ENCODE measurements at regions not wholly inside any gene's neighbourhood (a gene's known extent, or its start where the extent isn't known, plus 50 kb on each side); places are given as distances from the start of the nearest gene placed in this dataset.
"Not testable (repeated sequence)": the region's sequence is repeated elsewhere in the genome, so short reads cannot be mapped to it uniquely, and the experiment has no call there.

DNA sequence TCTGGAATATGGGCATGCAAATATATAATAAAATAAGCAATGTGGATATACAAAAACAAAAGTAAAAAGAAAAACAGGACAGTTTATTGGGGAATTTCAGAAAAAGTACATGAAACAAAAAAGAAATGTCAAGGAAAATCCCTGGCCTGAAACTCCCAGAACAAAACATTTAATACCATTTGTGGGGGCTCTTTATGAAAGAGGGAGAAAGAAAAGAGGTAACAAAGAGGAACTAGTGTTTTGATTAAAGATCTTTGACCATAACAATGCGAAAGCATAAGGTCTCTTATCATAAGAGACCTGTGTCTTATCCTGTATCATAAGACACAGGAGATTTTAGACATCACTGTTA is 88.6 kb upstream of the ARID1B start:
- DNase-seq (ENCODE audit: low spot score): no peak

DNA sequence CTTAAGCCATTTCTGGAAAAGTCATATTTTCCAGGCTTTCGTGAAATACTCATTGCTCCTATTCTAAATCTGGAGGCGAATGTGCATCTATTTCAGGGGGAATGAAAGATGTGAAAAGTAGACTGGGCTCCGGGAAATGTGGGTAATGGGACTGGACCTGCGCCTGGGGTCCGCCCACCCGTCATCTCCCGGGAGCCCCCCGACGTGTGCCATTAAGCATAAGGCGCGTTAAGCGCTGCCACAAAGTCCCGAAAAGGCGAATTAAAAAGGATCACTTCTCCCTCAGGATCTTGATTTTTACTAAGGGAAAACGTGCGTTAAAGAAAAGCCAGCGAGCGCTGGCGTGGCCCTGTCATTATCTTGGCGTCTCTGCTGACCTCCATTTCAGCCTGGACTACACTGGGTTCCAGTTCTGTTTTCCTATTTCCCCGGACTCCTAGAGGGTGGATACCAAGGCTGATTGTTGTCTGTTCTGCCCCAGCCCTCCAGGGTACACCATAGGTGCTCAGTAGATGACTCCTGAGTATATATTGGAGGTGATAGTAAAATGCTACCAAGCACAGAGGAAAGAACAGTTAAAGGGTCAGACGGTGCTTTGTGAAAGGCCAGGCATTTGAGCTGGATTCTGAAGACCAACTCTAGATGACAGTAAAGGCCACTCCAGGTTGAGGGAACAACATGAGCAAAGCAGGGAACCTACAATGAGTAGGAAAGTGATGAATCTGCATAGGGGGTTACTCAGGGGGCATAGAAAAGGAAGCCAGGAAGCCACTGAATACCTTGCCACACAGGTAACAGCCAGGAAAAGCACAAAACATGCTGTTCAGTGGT is 89.2 kb upstream of the ARID1B start:
- peak; percentile 12 for DNase-seq (ENCODE audit: low spot score)

DNA sequence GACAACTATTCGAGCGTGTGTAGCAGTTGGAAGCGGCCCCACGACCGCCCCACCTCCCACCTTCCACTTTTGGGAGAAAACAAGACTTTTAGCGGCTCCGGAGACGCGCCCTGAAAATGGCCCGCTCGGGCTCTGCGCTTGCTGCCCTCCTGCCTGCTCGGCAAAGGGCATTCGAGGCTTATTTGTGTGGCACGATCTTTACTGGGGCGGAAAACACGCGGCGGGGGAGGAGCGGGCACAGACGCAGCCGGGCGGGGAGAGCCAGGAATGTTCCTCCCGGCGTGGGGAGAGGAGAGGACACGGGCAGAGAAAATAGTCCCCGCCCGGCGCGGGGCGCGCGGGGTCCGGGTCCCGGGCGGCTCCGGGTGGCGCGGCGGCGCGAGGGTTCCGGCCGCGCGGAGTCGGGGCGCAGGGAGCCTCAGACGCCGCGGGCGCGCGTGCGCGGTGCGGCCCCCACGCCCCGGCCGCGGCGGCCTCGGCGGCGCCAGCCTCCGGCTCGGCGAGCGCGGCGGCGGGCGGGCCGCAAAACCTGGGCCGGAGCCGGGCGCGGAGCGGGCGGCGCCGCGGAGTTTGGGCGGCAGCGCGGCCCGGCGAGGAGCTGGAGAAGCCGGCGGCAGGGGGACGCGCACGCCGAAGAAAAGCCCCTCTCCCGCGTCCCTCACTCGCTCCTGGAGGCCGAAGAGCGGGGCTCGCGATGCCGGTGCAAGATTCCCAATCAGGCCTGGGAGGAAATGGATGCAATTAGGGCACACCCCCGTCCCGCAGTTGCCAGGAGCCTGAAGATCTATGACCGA is 90.0 kb upstream of the ARID1B start:
- DNase-seq (ENCODE audit: low spot score): peak; percentile 80

DNA sequence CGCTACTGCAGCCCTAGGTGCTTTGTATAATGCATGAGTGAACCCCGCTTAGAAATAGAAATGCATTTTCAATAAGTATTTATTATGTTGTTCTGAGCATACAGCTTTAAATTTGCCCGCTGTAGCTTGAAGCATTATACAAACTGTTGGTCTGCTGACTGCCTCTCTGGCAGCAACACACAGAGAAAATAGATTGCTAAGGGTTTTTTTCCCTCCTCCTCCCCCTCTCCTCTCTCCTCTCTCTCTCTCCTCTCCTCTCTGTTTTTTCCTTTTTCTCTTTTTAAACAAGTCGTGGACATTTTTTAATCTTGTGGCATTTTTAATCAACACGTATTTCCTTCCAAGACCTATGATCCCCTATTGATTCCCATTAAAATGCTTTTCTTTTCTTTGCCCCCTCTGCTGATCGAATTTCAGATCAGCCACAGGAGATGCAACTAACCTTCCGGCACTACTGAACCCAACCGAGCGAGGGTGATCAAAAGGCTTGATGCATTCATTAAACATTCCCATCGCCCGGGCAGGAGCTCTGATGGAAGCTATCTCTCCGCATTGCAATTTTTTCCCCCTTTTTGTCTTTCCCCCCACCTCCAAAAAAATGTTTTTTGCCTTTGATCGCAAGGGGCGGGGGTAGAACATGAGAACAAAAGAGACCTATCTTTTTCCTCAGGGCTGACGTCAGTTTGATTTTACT is 90.7 kb upstream of the ARID1B start:
- DNase-seq (ENCODE audit: low spot score): peak; percentile 46

DNA sequence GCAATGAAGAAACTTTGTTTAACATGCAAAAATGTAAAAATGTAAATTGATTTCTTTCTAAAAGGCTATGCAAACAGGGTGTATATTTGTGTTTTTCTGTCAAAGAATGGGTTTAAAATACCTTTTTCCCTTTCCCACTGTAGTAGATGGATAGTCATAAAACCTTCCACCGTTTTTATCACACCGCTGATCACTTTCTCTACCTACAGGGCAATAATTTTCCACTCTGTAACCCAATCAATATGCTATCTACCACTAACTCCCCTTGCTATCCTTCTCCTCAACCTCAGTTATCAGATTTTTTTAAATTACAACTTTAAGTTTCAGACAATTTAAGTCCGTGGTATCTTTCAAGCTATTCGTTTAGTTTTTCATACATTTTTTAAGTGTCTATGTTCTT is 91.4 kb upstream of the ARID1B start:
- DNase-seq (ENCODE audit: low spot score): no peak

DNA sequence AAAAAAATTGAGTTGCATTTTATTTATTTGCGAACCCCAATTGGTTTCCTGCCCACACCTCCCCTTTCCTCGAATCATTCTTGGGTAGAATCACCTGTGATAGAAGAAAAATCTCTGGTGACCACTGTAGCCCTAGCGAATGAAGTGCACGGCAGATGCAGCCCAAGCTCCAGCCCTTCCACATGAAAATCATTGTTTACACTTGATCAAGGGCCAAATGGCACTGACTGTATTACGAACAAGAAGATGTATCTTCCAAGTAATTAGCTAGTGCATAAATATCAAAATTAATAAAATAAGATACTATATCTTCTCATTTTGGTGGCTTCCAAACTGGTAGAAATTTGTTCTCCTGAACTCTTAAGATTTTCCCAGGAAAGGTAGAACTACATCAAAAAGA is 93.4 kb upstream of the ARID1B start:
- DNase-seq (ENCODE audit: low spot score): no peak

DNA sequence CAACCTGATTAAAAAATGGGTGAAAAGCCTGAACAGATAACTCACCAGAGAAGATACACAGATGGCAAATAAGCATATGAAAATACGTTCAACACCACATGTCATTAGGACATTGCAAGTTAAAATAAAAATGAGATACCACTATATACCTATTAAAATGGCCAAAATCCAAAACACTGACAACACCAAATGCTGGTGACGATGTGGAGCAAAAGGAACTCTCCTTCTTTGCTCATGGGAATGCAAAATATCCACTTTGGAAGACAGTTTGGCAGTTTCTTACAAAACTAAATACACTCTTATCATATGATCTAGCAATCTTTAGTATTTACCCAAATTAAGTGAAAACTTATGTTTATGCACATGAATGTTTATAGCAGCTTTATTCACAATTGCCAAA is 100.5 kb upstream of the ARID1B start:
- no peak for DNase-seq (ENCODE audit: low spot score)

DNA sequence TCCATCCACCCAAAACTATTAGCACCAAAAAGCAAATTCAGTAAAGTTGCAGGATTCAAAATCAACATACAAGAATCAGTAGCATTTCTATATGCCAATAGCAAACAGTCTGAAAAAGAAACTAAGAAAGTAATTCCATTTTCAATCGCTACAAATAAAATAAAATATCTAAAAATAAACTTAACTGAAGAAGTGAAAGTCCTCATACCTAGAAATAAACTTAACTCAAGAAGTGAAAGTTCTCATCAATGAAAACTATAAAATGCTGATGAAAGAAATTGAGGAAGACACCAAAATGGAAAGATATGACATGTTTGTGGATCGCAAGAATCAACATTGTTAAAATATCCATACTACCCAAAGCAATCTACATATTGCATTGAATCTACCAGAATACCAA is 103.0 kb upstream of the ARID1B start:
- no peak for DNase-seq (ENCODE audit: low spot score)

DNA sequence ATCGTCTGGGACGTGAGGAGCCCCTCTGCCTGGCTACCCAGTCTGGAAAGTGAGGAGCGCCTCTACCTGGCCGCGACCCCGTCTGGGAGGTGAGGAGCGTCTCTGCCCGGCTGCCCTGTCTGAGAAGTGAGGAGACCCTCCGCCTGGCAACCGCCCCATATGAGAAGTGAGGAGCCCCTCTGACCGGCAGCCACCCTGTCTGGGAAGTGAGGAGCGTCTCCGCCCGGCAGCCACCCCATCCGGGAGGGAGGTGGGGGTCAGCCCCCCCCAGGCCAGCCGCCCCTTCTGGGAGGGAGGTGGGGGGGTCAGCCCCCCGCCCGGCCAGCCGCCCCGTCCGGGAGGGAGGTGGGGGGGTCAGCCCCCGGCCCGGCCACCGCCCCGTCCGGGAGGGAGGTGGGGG is 107.1 kb upstream of the ARID1B start:
- DNase-seq (ENCODE audit: low spot score): not testable (repeated sequence)

DNA sequence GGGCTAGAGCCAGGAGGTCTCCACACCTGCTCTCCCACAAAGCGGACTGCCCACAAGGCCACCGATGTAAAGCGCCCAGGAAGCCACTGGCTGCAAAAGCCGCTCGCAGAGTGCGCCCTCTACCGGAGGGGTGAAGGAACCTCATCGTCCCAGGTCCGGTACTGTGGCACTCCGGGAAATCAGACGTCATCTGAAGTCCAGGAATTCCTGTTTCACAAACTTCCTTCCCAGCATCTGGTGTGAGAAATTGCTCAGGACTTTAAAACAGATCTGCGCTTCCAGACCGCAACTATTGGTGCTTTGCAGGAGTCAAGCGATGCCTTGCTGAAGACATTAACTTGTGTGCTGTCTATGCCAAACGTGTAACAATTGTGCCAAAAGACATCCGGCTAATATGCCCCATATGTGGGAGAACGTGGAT is 115.1 kb upstream of the ARID1B start:
- DNase-seq (ENCODE audit: low spot score): peak; percentile 41

DNA sequence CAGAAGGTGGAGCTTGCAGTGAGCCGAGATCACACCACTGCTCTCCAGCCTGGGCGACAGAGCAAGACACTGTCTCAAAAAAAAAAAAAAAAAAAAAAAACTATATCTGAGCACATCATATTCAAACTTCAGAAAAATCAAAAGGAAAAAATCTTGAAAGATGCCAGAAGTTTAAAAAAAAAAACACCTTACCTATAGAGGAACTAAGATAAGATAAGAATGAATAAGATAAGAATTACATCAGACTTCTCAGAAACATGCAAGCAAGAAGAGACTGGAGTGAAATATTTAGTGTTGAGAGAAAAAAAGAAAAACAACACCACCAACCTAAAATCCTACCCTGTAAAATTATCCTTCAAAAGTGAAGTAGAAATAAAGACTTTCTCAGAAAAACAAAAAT is 116.8 kb upstream of the ARID1B start:
- DNase-seq (ENCODE audit: low spot score): no peak

DNA sequence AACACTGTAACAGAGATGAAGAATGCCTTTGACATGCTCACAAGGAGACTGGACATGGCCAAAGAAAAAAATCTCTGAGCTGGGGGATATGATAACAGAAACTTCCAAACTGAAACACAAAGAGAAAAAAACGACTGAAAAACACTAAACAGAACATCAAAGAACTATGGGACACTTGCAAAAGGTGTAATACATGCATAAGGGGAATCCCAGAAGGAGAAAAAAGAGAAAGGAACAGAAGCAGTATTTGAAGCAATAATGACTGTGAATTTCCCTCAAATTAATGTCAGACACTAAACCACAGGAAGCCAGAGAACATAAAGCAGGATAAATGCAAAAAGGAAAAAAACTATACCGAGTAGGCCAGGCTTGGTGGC is 117.4 kb upstream of the ARID1B start:
- DNase-seq (ENCODE audit: low spot score): no peak

DNA sequence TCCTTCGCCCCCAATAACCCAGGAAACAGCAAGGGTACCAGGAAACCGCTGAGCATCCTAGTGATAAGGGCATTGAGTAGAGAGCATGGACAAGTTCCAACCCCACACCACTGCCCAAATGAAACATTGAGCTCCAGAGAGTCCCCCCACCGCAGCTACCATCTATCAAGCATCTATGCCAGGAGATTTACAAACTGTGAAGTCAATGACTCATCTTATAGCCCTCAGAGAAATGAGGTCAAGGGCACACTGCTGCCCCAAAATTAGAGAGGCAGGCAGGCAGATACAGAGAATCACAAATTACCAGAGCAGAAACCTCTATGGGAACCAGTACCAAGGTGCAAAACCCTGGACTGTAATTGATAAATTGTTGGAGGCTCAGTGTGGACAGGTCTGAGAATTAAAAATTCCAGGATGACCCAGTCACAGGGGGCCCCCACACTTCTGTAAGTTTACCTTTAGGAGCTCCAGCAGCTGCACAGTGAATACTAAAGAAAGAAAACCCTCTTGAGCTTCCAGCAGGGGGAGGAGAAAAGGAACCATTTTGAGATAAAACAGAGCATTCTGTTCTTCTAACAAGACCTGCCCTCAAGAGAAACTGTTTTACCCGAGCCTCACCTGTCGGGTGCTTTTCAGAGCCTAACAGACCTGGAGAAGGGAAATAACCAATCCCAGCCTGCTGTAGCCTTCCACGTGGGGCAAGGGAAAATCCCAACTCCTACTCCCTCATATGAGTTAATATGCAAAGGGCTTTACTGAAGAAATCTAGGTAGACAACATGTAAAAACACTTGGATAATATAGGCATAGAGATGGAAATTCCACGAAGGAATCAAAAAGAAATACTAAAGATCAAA is 118.0 kb upstream of the ARID1B start:
- DNase-seq (ENCODE audit: low spot score): no peak

DNA sequence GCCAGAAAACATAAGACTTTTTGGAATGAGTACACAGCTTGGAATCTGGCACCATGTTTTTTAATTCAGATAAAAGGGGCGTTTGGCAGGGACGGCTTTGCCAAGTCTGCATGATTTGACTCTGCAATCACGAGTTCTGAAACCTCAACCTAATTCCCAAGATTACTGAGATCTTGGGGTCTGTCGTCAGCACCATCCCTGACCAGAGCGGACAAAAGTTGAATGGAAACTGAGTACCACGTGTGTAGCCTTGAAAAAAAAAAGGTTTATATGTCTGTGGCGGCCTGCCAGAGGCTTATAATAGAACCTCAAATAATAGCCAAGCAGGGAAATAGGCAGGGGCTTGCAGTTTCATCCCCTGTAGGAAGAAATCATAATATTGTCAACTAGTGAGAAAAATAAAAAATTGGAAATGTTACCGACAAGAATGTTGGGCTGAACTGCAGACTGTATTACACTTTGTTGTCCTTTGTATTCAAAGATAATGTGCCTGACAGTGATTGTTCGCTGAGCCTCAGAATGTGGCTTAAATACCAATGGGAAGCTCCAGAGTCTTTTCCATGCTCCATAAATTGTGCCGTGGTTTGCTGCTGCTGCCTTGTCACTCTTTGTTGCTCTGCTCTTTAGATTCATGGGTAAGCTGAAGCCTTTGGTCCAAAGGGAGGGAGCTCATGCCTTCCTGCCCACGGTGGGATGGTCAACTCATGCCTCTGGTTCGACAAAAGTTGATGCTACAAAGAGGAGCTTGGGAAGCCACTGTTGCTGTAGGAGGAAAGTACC is 118.8 kb upstream of the ARID1B start:
- DNase-seq (ENCODE audit: low spot score): no peak

DNA sequence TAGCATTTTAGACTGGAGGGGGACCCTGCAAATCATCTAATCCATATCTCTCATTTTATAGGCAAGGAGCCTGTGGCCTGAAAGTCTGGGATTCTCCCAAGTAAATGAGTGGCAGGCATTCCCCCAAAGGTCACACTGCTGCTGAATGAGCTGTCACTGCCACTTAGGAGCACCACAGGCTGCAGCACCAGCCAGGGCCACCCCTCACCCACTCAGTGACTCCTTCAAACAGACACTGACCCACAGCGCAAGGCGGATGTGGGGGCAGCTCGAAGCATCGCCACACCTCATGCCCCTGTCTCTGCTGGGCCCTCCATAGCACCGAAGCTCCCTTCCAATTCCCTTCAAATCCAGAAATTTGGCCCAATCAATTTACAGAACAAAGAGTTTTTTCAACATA is 119.9 kb upstream of the ARID1B start:
- DNase-seq (ENCODE audit: low spot score): no peak

DNA sequence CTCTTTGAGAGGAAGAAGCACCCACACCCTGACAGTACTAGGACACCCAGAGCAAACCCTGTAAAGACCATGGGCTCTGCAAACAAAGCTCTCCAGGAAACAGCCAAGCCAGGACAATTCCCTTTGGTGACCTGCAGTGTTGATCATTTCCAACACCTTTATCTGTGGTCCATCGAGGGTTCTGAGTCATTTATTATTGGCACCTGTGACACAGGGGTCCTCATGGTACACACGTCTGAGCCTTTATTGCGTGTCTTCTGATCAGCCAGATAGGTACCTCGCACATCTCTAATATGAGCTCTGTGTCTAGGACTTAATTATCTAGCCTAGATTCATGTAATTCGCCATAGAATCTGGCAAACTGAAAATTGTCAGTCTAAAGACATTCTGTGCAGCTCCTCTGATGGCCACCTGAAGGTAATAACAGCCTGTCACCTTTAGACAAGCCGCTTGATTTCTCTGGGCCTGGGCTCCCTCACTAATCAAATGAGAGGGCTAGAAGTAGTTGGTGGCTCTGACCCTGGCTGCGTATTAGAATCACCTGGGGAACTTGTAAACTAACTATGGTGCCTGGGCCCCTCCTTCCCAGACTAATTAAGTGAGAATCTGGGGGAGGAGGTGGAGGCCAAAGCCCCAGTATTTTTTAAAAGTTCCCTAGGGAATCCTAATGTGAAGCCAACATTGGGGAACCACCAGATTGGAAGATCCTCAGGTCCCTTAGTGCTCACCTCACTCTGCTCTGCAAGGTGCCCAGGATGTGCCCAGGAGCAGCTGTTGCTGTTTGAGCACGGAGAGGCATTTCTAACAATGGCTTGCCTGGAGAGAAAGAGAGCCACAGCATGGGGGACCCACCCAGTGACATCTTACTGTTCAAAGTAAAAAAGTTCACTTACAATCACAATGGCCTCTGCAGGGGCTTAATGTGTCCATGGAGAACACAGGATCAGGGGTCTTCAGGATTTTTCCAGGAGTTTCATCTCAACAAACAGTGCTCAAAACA is 122.0 kb upstream of the ARID1B start:
- DNase-seq (ENCODE audit: low spot score): no peak

DNA sequence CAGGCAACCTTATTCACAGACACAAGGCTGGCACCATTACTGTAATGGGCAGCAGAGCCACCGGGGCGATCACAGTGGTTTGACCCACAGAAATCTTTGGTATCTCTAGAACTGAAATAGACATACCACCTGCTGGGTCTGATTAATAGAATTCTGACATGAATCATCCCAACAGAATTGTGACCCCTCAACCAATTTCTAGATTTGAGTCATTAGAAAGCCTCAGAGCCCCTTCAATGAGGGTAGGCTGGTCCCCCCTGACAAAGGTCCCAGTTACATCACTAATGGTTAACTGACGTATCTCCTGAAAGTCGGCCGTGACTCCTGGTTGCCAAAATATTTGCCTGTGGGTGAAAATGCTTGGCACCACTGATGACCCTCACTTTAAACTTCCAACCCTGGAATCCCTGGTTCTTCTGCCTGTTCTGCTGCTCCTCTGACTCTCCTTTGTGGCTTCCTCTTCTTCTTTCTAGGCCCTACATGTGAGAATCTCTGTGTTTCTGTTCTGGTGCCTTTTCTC is 124.9 kb upstream of the ARID1B start:
- no peak for DNase-seq (ENCODE audit: low spot score)

DNA sequence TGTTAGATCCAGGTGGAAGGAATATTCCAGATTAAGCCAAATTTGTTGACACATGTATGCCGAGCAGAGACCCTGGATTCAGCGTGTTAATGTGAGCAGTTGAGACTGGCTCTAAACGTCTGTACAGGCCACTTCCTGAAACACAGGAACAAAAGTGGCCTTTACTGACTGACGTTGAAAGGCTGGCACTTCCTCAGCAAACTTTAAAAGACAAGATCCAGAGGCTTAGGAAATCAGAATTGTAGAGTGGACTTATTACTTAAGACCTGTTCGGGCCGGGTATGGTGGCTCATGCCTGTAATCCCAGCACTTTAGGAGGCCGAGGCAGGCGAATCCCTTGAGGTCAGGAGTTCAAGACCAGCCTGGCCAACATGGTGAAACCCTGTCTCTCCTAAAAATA is 125.7 kb upstream of the ARID1B start:
- no peak for DNase-seq (ENCODE audit: low spot score)

DNA sequence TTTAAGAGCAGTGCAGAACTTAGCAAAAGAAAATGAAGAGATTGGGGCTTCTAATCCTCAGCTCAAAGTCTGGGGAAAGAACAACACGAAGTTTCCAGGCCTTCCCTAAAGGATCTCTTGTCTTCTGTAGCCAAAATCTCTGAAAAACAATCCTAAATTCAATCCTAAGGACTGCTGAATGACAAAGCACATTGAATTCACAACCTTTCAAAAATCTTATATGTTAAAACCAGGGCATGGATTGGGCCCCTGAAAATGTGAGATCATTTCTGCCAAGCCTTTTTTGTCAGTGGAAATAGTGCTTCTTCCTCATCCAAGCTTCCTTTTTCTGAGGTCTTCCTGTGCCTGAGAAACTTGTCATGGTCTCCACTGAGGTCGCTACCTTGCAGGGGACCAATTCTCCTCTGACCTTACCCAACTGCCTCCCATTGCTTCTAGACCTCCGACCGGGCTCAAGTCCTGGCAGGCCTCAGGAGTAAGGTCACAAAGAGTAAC is 126.2 kb upstream of the ARID1B start:
- no peak for DNase-seq (ENCODE audit: low spot score)

DNA sequence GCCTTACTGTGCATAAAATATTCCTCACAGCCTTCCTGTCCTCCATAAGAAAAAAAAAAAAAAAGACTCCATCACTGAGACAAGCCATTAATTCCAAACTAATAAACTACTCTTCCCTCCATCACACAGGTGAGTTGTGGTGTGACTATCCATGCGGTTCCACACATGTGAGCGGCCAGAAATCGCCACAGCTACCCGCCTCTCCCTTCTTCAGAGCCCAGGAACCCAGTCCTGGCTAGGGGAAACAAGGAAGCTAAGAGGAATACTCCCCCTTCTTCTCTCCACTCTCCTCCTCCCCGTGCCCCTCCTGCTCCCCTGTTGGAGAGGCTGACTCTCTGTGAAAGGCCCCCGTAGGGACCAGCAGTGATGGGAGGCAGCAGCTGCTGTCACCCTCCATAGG is 128.6 kb upstream of the ARID1B start:
- DNase-seq (ENCODE audit: low spot score): no peak

All from hematopoietic multipotent progenitor cell treated with erythropoietin and hydrocortisone succinate and interleukin-3 and kit ligand, for 17 days (in vitro differentiated cells).